Neural cell (in vitro differentiated cells): ENCODE measurements at regions not wholly inside any gene's neighbourhood (a gene's known extent, or its start where the extent isn't known, plus 50 kb on each side); places are given as distances from the start of the nearest gene placed in this dataset.

Experiments used
- CTCF ChIP-seq: fragments of 450-650 bp; IDR thresholded peaks from 2 replicates; pipeline ENCODE4 v1.5.1; 2014; ENCODE audit warnings: antibody characterized with exemption, mild to moderate bottlenecking, moderate library complexity; ENCODE audit not compliant: poor library complexity, severe bottlenecking
- EZH2 ChIP-seq: fragments of 200-600, 300-800 bp; shearing (Covaris generic), sonication (generic); IDR thresholded peaks from 2 replicates; pipeline ENCODE4 v1.6.1; 2014; ENCODE audit warnings: antibody characterized with exemption, low read length, borderline replicate concordance, mild to moderate bottlenecking; ENCODE audit not compliant: insufficient read depth, poor library complexity, severe bottlenecking
- POLR2AphosphoS5 ChIP-seq: IDR thresholded peaks from 2 replicates; pipeline ENCODE4 v1.6.1; 2012
- TAF1 ChIP-seq: IDR thresholded peaks from 2 replicates; pipeline ENCODE4 v1.6.1; 2012; ENCODE audit warnings: low read depth

- no peak for TF ChIP-seq CTCF
- TF ChIP-seq TAF1: no peak
- no peak for TF ChIP-seq EZH2
- TF ChIP-seq POLR2AphosphoS5: no peak
Measured at GRCh38 chr11:80188076-80188627, 747.3 kb upstream of the TENM4 start.
